OCI-LY1 (cell line): ENCODE measurements at regions not wholly inside any gene's neighbourhood (a gene's known extent, or its start where the extent isn't known, plus 50 kb on each side); places are given as distances from the start of the nearest gene placed in this dataset.

ENCODE experiments used
- H2AFZ ChIP-seq: fragments of 200-600 bp; sonication (generic), shearing (Covaris generic); 2 replicates; pipeline ENCODE4 v1.6.0; 2014; ENCODE audit warnings: antibody characterized with exemption, mild to moderate bottlenecking, low read length
- H3F3A ChIP-seq: fragments of 200-600 bp; sonication (generic), shearing (Covaris generic); 2 replicates; pipeline ENCODE4 v1.6.0; 2014; ENCODE audit warnings: mild to moderate bottlenecking, antibody characterized with exemption, low read length, moderate library complexity; ENCODE audit not compliant: insufficient read depth
- H3K27ac ChIP-seq: fragments of 200-600 bp; sonication (generic); 2 replicates; pipeline ENCODE4 v1.5.1; 2014; ENCODE audit warnings: low read length, mixed run types, mild to moderate bottlenecking, low read depth; ENCODE audit not compliant: poor library complexity, severe bottlenecking
- H3K27me3 ChIP-seq: fragments of 200-600 bp; sonication (generic); 2 replicates; pipeline ENCODE4 v1.6.0; 2014; ENCODE audit warnings: antibody characterized with exemption, mild to moderate bottlenecking, low read length, moderate library complexity; ENCODE audit not compliant: insufficient read depth
- H3K36me3 ChIP-seq: fragments of 200-600 bp; sonication (generic); 2 replicates; pipeline ENCODE4 v1.6.1; 2014; ENCODE audit warnings: mild to moderate bottlenecking, antibody characterized with exemption, low read length, moderate library complexity, mixed read lengths; ENCODE audit not compliant: insufficient read depth
- H3K4me1 ChIP-seq: fragments of 200-600 bp; sonication (generic); 2 replicates; pipeline ENCODE4 v1.5.1; 2014; ENCODE audit warnings: mild to moderate bottlenecking, low read length, moderate library complexity; ENCODE audit not compliant: insufficient read depth, severe bottlenecking
- H3K4me2 ChIP-seq: fragments of 200-600 bp; sonication (generic), shearing (Covaris generic); 2 replicates; pipeline ENCODE4 v1.6.1; 2014; ENCODE audit warnings: low read length
- H3K4me3 ChIP-seq: fragments of 200-600 bp; sonication (generic); 2 replicates; pipeline ENCODE4 v1.5.1; 2014; ENCODE audit warnings: low read length, low read depth, mild to moderate bottlenecking, mixed read lengths; ENCODE audit not compliant: poor library complexity, severe bottlenecking
- H3K79me2 ChIP-seq: fragments of 200-600 bp; shearing (Covaris generic); 2 replicates; pipeline ENCODE4 v1.6.1; 2016; ENCODE audit warnings: mixed run types, low read length, mixed read lengths; ENCODE audit not compliant: insufficient read depth
- H3K9ac ChIP-seq: fragments of 200-600 bp; sonication (generic), shearing (Covaris generic); 2 replicates; pipeline ENCODE4 v1.6.1; 2014; ENCODE audit warnings: mild to moderate bottlenecking, low read length, mixed read lengths
- H3K9me2 ChIP-seq: fragments of 200-600 bp; sonication (generic), shearing (Covaris generic); 2 replicates; pipeline ENCODE4 v1.6.1; 2014; ENCODE audit warnings: low read depth, mild to moderate bottlenecking, low read length, mixed read lengths
- H3K9me3 ChIP-seq: fragments of 200-600 bp; shearing (Covaris generic); 2 replicates; pipeline ENCODE4 v1.6.1; 2014; ENCODE audit warnings: low read length, mixed read lengths
- H4K20me1 ChIP-seq: fragments of 200-600 bp; sonication (generic), shearing (Covaris generic); 2 replicates; pipeline ENCODE4 v1.6.0; 2016; ENCODE audit warnings: mild to moderate bottlenecking, low read length; ENCODE audit not compliant: insufficient read depth
- CTCF ChIP-seq: fragments of 200-600 bp; sonication (generic), shearing (Covaris generic); IDR thresholded peaks from 2 replicates; pipeline ENCODE4 v1.5.1; 2017; ENCODE audit warnings: mild to moderate bottlenecking, antibody characterized with exemption, low read length, moderate library complexity, mixed read lengths
- EZH2 ChIP-seq: fragments of 200-600 bp; sonication (generic), shearing (Covaris generic); IDR thresholded peaks from 2 replicates; pipeline ENCODE4 v1.8.0; 2017; ENCODE audit warnings: borderline replicate concordance, mixed run types, mild to moderate bottlenecking, antibody characterized with exemption, low read length, moderate library complexity, mixed read lengths

GRCh38 chr7:26443751-26444150 lies 152.1 kb downstream of the SNX10 start:
- Histone ChIP-seq H3K27me3 (no peaks in the 10 kb centered on the region; the same call in 1 of the 2 replicates), H3K9me2 (no peaks in the 10 kb centered on the region), H3K27ac (no peak overlapping the region), H3K9ac (no peak overlapping the region), H3K4me2 (no peak overlapping the region), H3K79me2 (no peaks in the 10 kb centered on the region), H2AFZ (no peak overlapping the region), H3K4me3 (no peak overlapping the region), H3K36me3 (no peaks in the 10 kb centered on the region), H3K9me3 (no peaks in the 10 kb centered on the region), H4K20me1 (no peaks in the 10 kb centered on the region), H3F3A (no peaks in the 10 kb centered on the region), H3K4me1 (no peaks in the 10 kb centered on the region)
- TF ChIP-seq EZH2 (no peak), CTCF (no peak)

- H3K36me3 ChIP-seq, result no peaks in the 10 kb centered on the region
- H3K9ac ChIP-seq, result no peak overlapping the region
- H3K79me2 ChIP-seq, result no peaks in the 10 kb centered on the region
- H3F3A ChIP-seq, result no peaks in the 10 kb centered on the region
- no peaks in the 10 kb centered on the region for H3K9me2 ChIP-seq
- H3K4me3 ChIP-seq, result no peak overlapping the region
- no peaks in the 10 kb centered on the region for H3K9me3 ChIP-seq
- no peak overlapping the region for H3K4me2 ChIP-seq
- no peaks in the 10 kb centered on the region for H4K20me1 ChIP-seq
- H2AFZ ChIP-seq, result no peak overlapping the region
- TF ChIP-seq CTCF, result no peak
- no peak for TF ChIP-seq EZH2
- H3K27me3 ChIP-seq, result no peaks in the 10 kb centered on the region; the same call in 1 of the 2 replicates
- no peak overlapping the region for H3K27ac ChIP-seq
- no peaks in the 10 kb centered on the region for H3K4me1 ChIP-seq
Observed at GRCh38 chr7:26444555-26444954, 152.9 kb downstream of the SNX10 start.

- Histone ChIP-seq H3K36me3 (no peaks in the 10 kb centered on the region), H3K4me3 (no peak overlapping the region), H3K4me2 (no peak overlapping the region), H3F3A (no peaks in the 10 kb centered on the region), H3K9ac (no peak overlapping the region), H3K79me2 (no peaks in the 10 kb centered on the region), H4K20me1 (no peaks in the 10 kb centered on the region), H3K9me2 (no peaks in the 10 kb centered on the region), H3K27me3 (no peaks in the 10 kb centered on the region; the same call in 1 of the 2 replicates), H2AFZ (no peak overlapping the region), H3K4me1 (no peaks in the 10 kb centered on the region), H3K9me3 (no peaks in the 10 kb centered on the region), H3K27ac (no peak overlapping the region)
- TF ChIP-seq EZH2 (no peak), CTCF (no peak)
Observed at GRCh38 chr7:26447116-26447515, 155.5 kb downstream of the SNX10 start.
